ENCODE measurements at regions not wholly inside any gene's neighbourhood (a gene's known extent, or its start where the extent isn't known, plus 50 kb on each side); places are given as distances from the start of the nearest gene placed in this dataset.
"Not testable (repeated sequence)": the region's sequence is repeated elsewhere in the genome, so short reads cannot be mapped to it uniquely, and the experiment has no call there.

DNA sequence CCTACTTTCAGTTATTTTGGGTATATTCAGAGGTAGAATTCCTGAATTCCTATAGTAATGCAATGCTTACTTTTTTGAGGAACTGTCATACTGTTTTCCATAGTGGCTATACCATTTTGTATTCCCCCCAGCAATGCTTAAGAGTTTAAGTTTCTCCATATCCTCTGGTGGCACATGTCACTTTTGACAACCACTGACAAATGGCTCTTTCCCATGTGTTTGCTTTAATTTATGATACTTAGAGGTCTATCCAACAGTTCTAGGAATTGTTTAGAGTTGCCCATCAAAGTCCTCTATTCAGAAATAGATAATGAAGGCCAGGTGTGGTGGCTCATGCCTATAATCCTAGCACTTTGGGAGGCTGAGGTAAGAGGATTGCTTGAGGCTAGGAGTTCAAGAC lies 128.9 kb upstream of the CFAP20DC start:
- Histone ChIP-seq H3K4me3 (ENCODE audit: low read depth, low read length) (no peak overlapping the region), H3K36me3 (ENCODE audit: insufficient read depth, low read length) (no peaks in the 10 kb centered on the region), H3K27ac (ENCODE audit: low read depth, low read length) (no peak overlapping the region), H3K4me1 (ENCODE audit: control insufficient read depth, insufficient read depth, low read length, unreplicated experiment) (no peaks in the 10 kb centered on the region), H3K27me3 (ENCODE audit: insufficient read depth, low read length) (no peaks in the 10 kb centered on the region), H2AFZ (ENCODE audit: low read length, unreplicated experiment) (no peak overlapping the region), H3K79me2 (ENCODE audit: control insufficient read depth, insufficient read depth, low read length, unreplicated experiment) (no peaks in the 10 kb centered on the region)

- no peaks in the 10 kb centered on the region for H3K4me1 ChIP-seq (ENCODE audit: control insufficient read depth, insufficient read depth, low read length, unreplicated experiment)
- H3K36me3 ChIP-seq (ENCODE audit: insufficient read depth, low read length) = no peaks in the 10 kb centered on the region
- H3K79me2 ChIP-seq (ENCODE audit: control insufficient read depth, insufficient read depth, low read length, unreplicated experiment) = no peaks in the 10 kb centered on the region
- H2AFZ ChIP-seq (ENCODE audit: low read length, unreplicated experiment) = no peak overlapping the region
- no peak overlapping the region for H3K27ac ChIP-seq (ENCODE audit: low read depth, low read length)
- H3K27me3 ChIP-seq (ENCODE audit: insufficient read depth, low read length) = no peaks in the 10 kb centered on the region
- H3K4me3 ChIP-seq (ENCODE audit: low read depth, low read length) = no peak overlapping the region
These were observed 121.7 kb upstream of the CFAP20DC start for GRCh38 chr3:59171491-59171890.

GRCh38 chr3:59170166-59170565 lies 120.3 kb upstream of the CFAP20DC start:
- not testable (repeated sequence) for H3K4me1 ChIP-seq (ENCODE audit: control insufficient read depth, insufficient read depth, low read length, unreplicated experiment); H2AFZ ChIP-seq (ENCODE audit: low read length, unreplicated experiment); H3K79me2 ChIP-seq (ENCODE audit: control insufficient read depth, insufficient read depth, low read length, unreplicated experiment); H3K27ac ChIP-seq (ENCODE audit: low read depth, low read length); H3K27me3 ChIP-seq (ENCODE audit: insufficient read depth, low read length); H3K4me3 ChIP-seq (ENCODE audit: low read depth, low read length); H3K36me3 ChIP-seq (ENCODE audit: insufficient read depth, low read length)

DNA sequence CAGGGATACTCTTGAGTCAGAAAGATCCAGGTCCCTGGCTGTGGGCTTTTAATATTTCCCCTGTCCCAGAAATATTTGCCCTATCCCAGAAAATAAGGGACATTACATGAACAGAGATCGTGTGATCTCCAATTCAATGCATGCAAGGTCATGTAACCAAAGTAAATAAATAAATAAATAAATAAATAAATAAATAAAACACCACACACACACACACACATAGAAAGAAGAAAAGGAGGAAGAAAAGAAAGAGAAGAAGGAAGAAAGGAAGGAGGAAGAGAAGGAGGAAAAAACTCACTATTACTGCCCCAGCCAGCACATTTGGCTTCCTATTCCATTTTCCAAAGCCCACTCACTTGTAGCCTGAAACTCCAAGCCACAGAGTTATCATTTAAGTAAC lies 117.9 kb upstream of the CFAP20DC start:
- no peaks in the 10 kb centered on the region for H3K36me3 ChIP-seq (ENCODE audit: insufficient read depth, low read length)
- H3K4me1 ChIP-seq (ENCODE audit: control insufficient read depth, insufficient read depth, low read length, unreplicated experiment) = no peaks in the 10 kb centered on the region
- H3K27ac ChIP-seq (ENCODE audit: low read depth, low read length) = no peak overlapping the region
- H3K27me3 ChIP-seq (ENCODE audit: insufficient read depth, low read length) = no peaks in the 10 kb centered on the region
- no peak overlapping the region for H2AFZ ChIP-seq (ENCODE audit: low read length, unreplicated experiment)
- H3K79me2 ChIP-seq (ENCODE audit: control insufficient read depth, insufficient read depth, low read length, unreplicated experiment) = no peaks in the 10 kb centered on the region
- no peak overlapping the region for H3K4me3 ChIP-seq (ENCODE audit: low read depth, low read length)

DNA sequence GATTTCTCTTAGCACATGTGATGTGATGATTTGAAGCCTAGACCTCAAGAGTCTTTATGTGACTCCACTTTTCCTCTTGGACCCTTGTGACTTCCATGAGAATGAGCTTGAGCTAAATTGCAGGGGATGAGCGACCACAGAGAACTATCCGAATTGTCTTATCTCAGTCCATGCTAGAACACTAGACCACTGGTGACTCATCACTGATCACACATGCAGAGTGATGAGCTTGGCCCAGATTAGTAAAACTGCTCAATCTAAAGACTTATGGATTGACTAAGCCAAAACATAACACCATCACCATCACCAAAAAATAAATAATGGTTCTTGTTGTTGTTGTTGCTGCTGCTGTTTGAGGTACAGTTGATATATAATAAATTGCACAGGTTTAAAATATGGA lies 114.1 kb upstream of the CFAP20DC start:
- H3K4me1 ChIP-seq (ENCODE audit: control insufficient read depth, insufficient read depth, low read length, unreplicated experiment) = no peaks in the 10 kb centered on the region
- H3K27ac ChIP-seq (ENCODE audit: low read depth, low read length) = no peak overlapping the region
- H2AFZ ChIP-seq (ENCODE audit: low read length, unreplicated experiment) = no peak overlapping the region
- H3K36me3 ChIP-seq (ENCODE audit: insufficient read depth, low read length) = no peaks in the 10 kb centered on the region
- H3K79me2 ChIP-seq (ENCODE audit: control insufficient read depth, insufficient read depth, low read length, unreplicated experiment) = no peaks in the 10 kb centered on the region
- H3K27me3 ChIP-seq (ENCODE audit: insufficient read depth, low read length) = no peaks in the 10 kb centered on the region
- no peak overlapping the region for H3K4me3 ChIP-seq (ENCODE audit: low read depth, low read length)

DNA sequence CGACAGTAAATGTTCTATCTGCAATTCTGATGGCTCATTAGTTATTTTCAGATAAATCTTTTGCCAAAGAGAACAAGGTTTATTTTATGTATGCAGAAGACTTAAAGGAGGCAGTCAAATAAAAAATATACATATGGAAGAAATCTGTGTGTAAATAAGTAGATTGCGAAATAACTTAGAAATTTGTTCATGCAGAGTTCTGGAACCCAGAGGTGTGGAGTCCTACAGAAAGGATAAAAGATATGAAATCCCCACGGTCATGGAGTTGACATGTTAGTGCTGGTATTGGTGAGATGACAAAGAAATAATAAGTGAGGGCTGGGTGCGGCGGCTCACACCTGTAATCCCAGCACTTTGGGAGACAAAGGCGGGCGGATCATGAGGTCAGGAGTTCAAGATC lies 111.2 kb upstream of the CFAP20DC start:
- Histone ChIP-seq H3K36me3 (ENCODE audit: insufficient read depth, low read length) (no peaks in the 10 kb centered on the region), H3K79me2 (ENCODE audit: control insufficient read depth, insufficient read depth, low read length, unreplicated experiment) (no peaks in the 10 kb centered on the region), H3K27me3 (ENCODE audit: insufficient read depth, low read length) (no peaks in the 10 kb centered on the region), H3K27ac (ENCODE audit: low read depth, low read length) (no peak overlapping the region), H3K4me3 (ENCODE audit: low read depth, low read length) (no peak overlapping the region), H3K4me1 (ENCODE audit: control insufficient read depth, insufficient read depth, low read length, unreplicated experiment) (no peaks in the 10 kb centered on the region), H2AFZ (ENCODE audit: low read length, unreplicated experiment) (no peak overlapping the region)

DNA sequence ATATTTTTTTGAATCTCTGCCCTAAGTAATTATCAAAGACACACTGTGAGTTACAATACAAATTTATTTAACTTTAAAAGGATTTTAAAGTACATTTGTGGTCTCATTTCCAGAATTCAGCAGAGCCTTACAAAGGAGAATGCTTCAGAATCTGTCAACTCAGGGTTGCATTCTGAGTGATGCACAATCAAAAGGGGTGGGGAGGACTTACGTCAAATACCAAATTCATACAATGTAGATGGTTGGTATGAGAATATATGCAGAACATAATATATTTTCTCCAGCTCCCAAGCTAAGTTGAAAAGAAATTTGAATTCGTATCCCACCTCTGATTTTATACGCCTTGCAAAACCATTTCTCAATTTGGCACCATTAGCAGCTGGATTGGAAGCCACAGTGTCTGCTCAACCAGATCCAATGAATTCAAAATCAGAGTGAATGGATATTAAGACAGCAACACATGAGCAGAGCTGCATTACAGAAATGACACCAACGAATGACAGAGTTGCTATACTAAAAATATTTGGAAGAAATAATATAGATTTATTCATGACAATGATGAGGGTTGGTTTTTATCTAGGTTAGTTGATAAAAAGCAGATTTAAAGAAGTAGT lies 110.4 kb upstream of the CFAP20DC start:
- Histone ChIP-seq H3K79me2 (ENCODE audit: control insufficient read depth, insufficient read depth, low read length, unreplicated experiment) (no peaks in the 10 kb centered on the region), H2AFZ (ENCODE audit: low read length, unreplicated experiment) (no peak overlapping the region), H3K27me3 (ENCODE audit: insufficient read depth, low read length) (no peaks in the 10 kb centered on the region), H3K4me1 (ENCODE audit: control insufficient read depth, insufficient read depth, low read length, unreplicated experiment) (no peaks in the 10 kb centered on the region), H3K36me3 (ENCODE audit: insufficient read depth, low read length) (no peaks in the 10 kb centered on the region), H3K4me3 (ENCODE audit: low read depth, low read length) (no peak overlapping the region), H3K27ac (ENCODE audit: low read depth, low read length) (no peak overlapping the region)

GRCh38 chr3:59153648-59154047 lies 103.8 kb upstream of the CFAP20DC start:
- Histone ChIP-seq H2AFZ (ENCODE audit: low read length, unreplicated experiment) (no peak overlapping the region), H3K4me3 (ENCODE audit: low read depth, low read length) (no peak overlapping the region), H3K4me1 (ENCODE audit: control insufficient read depth, insufficient read depth, low read length, unreplicated experiment) (no peaks in the 10 kb centered on the region), H3K27ac (ENCODE audit: low read depth, low read length) (no peak overlapping the region), H3K27me3 (ENCODE audit: insufficient read depth, low read length) (peaks cover 10% of the 10 kb centered on the region), H3K79me2 (ENCODE audit: control insufficient read depth, insufficient read depth, low read length, unreplicated experiment) (no peaks in the 10 kb centered on the region), H3K36me3 (ENCODE audit: insufficient read depth, low read length) (no peaks in the 10 kb centered on the region)

- Histone ChIP-seq H3K4me1 (ENCODE audit: control insufficient read depth, insufficient read depth, low read length, unreplicated experiment) (no peaks in the 10 kb centered on the region), H3K27ac (ENCODE audit: low read depth, low read length) (no peak overlapping the region), H3K36me3 (ENCODE audit: insufficient read depth, low read length) (no peaks in the 10 kb centered on the region)
These were observed 103.1 kb upstream of the CFAP20DC start for GRCh38 chr3:59152943-59153342.

GRCh38 chr3:59150039-59150438 lies 100.2 kb upstream of the CFAP20DC start:
- no peak overlapping the region for H2AFZ ChIP-seq (ENCODE audit: low read length, unreplicated experiment)
- H3K27ac ChIP-seq (ENCODE audit: low read depth, low read length) = no peak overlapping the region
- no peaks in the 10 kb centered on the region for H3K4me1 ChIP-seq (ENCODE audit: control insufficient read depth, insufficient read depth, low read length, unreplicated experiment)
- no peak overlapping the region for H3K4me3 ChIP-seq (ENCODE audit: low read depth, low read length)
- H3K79me2 ChIP-seq (ENCODE audit: control insufficient read depth, insufficient read depth, low read length, unreplicated experiment) = no peaks in the 10 kb centered on the region
- H3K36me3 ChIP-seq (ENCODE audit: insufficient read depth, low read length) = no peaks in the 10 kb centered on the region
- H3K27me3 ChIP-seq (ENCODE audit: insufficient read depth, low read length) = peaks cover 13% of the 10 kb centered on the region

More at GRCh38 chr3:59152943-59153342, 103.1 kb upstream of the CFAP20DC start:
- H3K4me3 ChIP-seq (ENCODE audit: low read depth, low read length) = no peak overlapping the region
- H3K79me2 ChIP-seq (ENCODE audit: control insufficient read depth, insufficient read depth, low read length, unreplicated experiment) = no peaks in the 10 kb centered on the region
- H3K27me3 ChIP-seq (ENCODE audit: insufficient read depth, low read length) = peaks cover 10% of the 10 kb centered on the region
- no peak overlapping the region for H2AFZ ChIP-seq (ENCODE audit: low read length, unreplicated experiment)

GRCh38 chr3:59149166-59149565 lies 99.3 kb upstream of the CFAP20DC start:
- H3K4me3 ChIP-seq (ENCODE audit: low read depth, low read length) = no peak overlapping the region
- H3K79me2 ChIP-seq (ENCODE audit: control insufficient read depth, insufficient read depth, low read length, unreplicated experiment) = no peaks in the 10 kb centered on the region
- peaks cover 13% of the 10 kb centered on the region for H3K27me3 ChIP-seq (ENCODE audit: insufficient read depth, low read length)
- no peak overlapping the region for H2AFZ ChIP-seq (ENCODE audit: low read length, unreplicated experiment)
- no peaks in the 10 kb centered on the region for H3K36me3 ChIP-seq (ENCODE audit: insufficient read depth, low read length)
- H3K27ac ChIP-seq (ENCODE audit: low read depth, low read length) = no peak overlapping the region
- no peaks in the 10 kb centered on the region for H3K4me1 ChIP-seq (ENCODE audit: control insufficient read depth, insufficient read depth, low read length, unreplicated experiment)
